Skin epidermis (tissue), 12 donors: ENCODE measurements at regions not wholly inside any gene's neighbourhood (a gene's known extent, or its start where the extent isn't known, plus 50 kb on each side); places are given as distances from the start of the nearest gene placed in this dataset.
"Not testable (repeated sequence)": the region's sequence is repeated elsewhere in the genome, so short reads cannot be mapped to it uniquely, and the experiment has no call there.

Experiments
- H3K27ac ChIP-seq, 21 experiments: fragments of 200-600 bp; sonication (generic) in 11 of 21; one replicate each; pipeline ENCODE4 v1.5.0; 2020; ENCODE audit warnings: mild to moderate bottlenecking in 3 of 21, inconsistent platforms in 2 of 21, moderate library complexity in 2 of 21
- H3K4me3 ChIP-seq, 7 experiments: fragments of 200-600 bp; sonication (generic) in 2 of 7; one replicate each; pipeline ENCODE4 v1.5.0; 2020; ENCODE audit warnings: inconsistent platforms in 2 of 7, mild to moderate bottlenecking in 2 of 7, moderate library complexity in 1 of 7

GRCh38 chr2:142721015-142721414 lies 156.4 kb upstream of the KYNU start:
- Histone ChIP-seq H3K4me3 (no peak overlapping the region), H3K27ac (no peak overlapping the region)

- Histone ChIP-seq H3K27ac (no peak overlapping the region), H3K4me3 (no peak overlapping the region)
These were observed 158.8 kb upstream of the KYNU start for GRCh38 chr2:142718576-142719155.

- H3K4me3 ChIP-seq = no peak overlapping the region
These were observed 160.8 kb upstream of the KYNU start for GRCh38 chr2:142716463-142717242.

GRCh38 chr2:142714600-142714999 lies 162.9 kb upstream of the KYNU start:
- no peak overlapping the region for H3K27ac ChIP-seq
- H3K4me3 ChIP-seq = no peak overlapping the region

More at GRCh38 chr2:142716463-142717242, 160.8 kb upstream of the KYNU start:
- peak overlapping the region in 9 of 21 experiments; percentile 12 to 72 (median 34) for H3K27ac ChIP-seq

- Histone ChIP-seq H3K27ac (no peak overlapping the region), H3K4me3 (no peak overlapping the region)
These were observed 167.1 kb upstream of the KYNU start for GRCh38 chr2:142710336-142710735.

- Histone ChIP-seq H3K4me3 (no peak overlapping the region), H3K27ac (no peak overlapping the region)
These were observed 170.1 kb upstream of the KYNU start for GRCh38 chr2:142707318-142707717.

- not testable (repeated sequence) for H3K27ac ChIP-seq, H3K4me3 ChIP-seq
These were observed 175.1 kb upstream of the KYNU start for GRCh38 chr2:142702397-142702796.

GRCh38 chr2:142695350-142696257 lies 181.9 kb upstream of the KYNU start:
- not testable (repeated sequence) for H3K27ac ChIP-seq, H3K4me3 ChIP-seq

GRCh38 chr2:142694282-142694681 lies 183.2 kb upstream of the KYNU start:
- no peak overlapping the region for H3K27ac ChIP-seq
- no peak overlapping the region for H3K4me3 ChIP-seq

GRCh38 chr2:142693171-142693950 lies 184.1 kb upstream of the KYNU start:
- H3K27ac ChIP-seq = no peak overlapping the region

GRCh38 chr2:142688856-142689605 lies 188.4 kb upstream of the KYNU start:
- no peak overlapping the region for H3K27ac ChIP-seq
- H3K4me3 ChIP-seq = no peak overlapping the region

More at GRCh38 chr2:142693171-142693950, 184.1 kb upstream of the KYNU start:
- no peak overlapping the region for H3K4me3 ChIP-seq

GRCh38 chr2:142687509-142687908 lies 190.0 kb upstream of the KYNU start:
- H3K4me3 ChIP-seq = no peak overlapping the region
- no peak overlapping the region for H3K27ac ChIP-seq

GRCh38 chr2:142687075-142687474 lies 190.4 kb upstream of the KYNU start:
- Histone ChIP-seq H3K27ac (no peak overlapping the region), H3K4me3 (no peak overlapping the region)

GRCh38 chr2:142684667-142685066 lies 192.8 kb upstream of the KYNU start:
- Histone ChIP-seq H3K27ac (no peak overlapping the region), H3K4me3 (no peak overlapping the region)

- H3K27ac ChIP-seq = no peak overlapping the region
- H3K4me3 ChIP-seq = no peak overlapping the region
These were observed 194.9 kb upstream of the KYNU start for GRCh38 chr2:142682528-142682927.

- Histone ChIP-seq H3K27ac (no peak overlapping the region), H3K4me3 (no peak overlapping the region)
These were observed 195.5 kb upstream of the KYNU start for GRCh38 chr2:142681952-142682351.

- H3K27ac ChIP-seq = no peak overlapping the region
- no peak overlapping the region for H3K4me3 ChIP-seq
These were observed 199.3 kb upstream of the KYNU start for GRCh38 chr2:142678164-142678563.

GRCh38 chr2:142675398-142675797 lies 202.1 kb upstream of the KYNU start:
- Histone ChIP-seq H3K27ac (no peak overlapping the region), H3K4me3 (no peak overlapping the region)

GRCh38 chr2:142673836-142674235 lies 203.6 kb upstream of the KYNU start:
- Histone ChIP-seq H3K4me3 (no peak overlapping the region), H3K27ac (no peak overlapping the region)
